H1 (cell line): ENCODE measurements at regions not wholly inside any gene's neighbourhood (a gene's known extent, or its start where the extent isn't known, plus 50 kb on each side); places are given as distances from the start of the nearest gene placed in this dataset.

ENCODE experiments used
- ATF2 ChIP-seq: IDR thresholded peaks from 2 replicates; pipeline ENCODE4 v1.6.1; 2012; ENCODE audit warnings: low read length, inconsistent platforms
- CHD7 ChIP-seq: fragments of 300-600 bp; sonication (generic); IDR thresholded peaks from 2 replicates; pipeline ENCODE4 v1.7.1; 2012; ENCODE audit warnings: low read length, moderate library complexity, mild to moderate bottlenecking, inconsistent platforms; ENCODE audit not compliant: insufficient replicate concordance
- CTCF ChIP-seq, 3 experiments: IDR thresholded peaks; 1 replicate in 2 of 3; 2 replicates in 1 of 3; pipeline versions ENCODE4 v1.5.1 to v1.6.1; 2011; ENCODE audit warnings: low read length in 3 of 3, mild to moderate bottlenecking in 3 of 3, inconsistent platforms in 2 of 3, low read depth in 1 of 3, moderate library complexity in 1 of 3; ENCODE audit not compliant: insufficient read depth in 1 of 3; ENCODE audit errors: control extremely low read depth in 1 of 3
- GTF2F1 ChIP-seq: IDR thresholded peaks from 2 replicates; pipeline ENCODE4 v1.6.1; 2012; ENCODE audit warnings: low read depth, low read length, improper control_type of control experiment, borderline replicate concordance
- JUN ChIP-seq: IDR thresholded peaks from 2 replicates; pipeline ENCODE4 v1.6.1; 2011; ENCODE audit warnings: low read depth, mild to moderate bottlenecking, improper control_type of control experiment, low read length

- no peak for TF ChIP-seq GTF2F1
- TF ChIP-seq CTCF (IDR thresholded peaks at IDR 0.05; ENCODE audit: control extremely low read depth in 1 of 3, insufficient read depth in 1 of 3, low read depth in 1 of 3, low read length in 3 of 3) = no peak
- no peak for TF ChIP-seq CHD7
- no peak for TF ChIP-seq JUN
- no peak for TF ChIP-seq ATF2
These were observed 331.6 kb downstream of the DUSP6 start (continued) for GRCh38 chr12:89020689-89021088.
